AG20443 (cell line): ENCODE measurements at regions not wholly inside any gene's neighbourhood (a gene's known extent, or its start where the extent isn't known, plus 50 kb on each side); places are given as distances from the start of the nearest gene placed in this dataset.
"Not testable (repeated sequence)": the region's sequence is repeated elsewhere in the genome, so short reads cannot be mapped to it uniquely, and the experiment has no call there.

Experiments used
- DNase-seq: peaks from one replicate; pipeline ENCODE4 v3.0.0; 2012; ENCODE audit warnings: low spot score, mixed read lengths

DNA sequence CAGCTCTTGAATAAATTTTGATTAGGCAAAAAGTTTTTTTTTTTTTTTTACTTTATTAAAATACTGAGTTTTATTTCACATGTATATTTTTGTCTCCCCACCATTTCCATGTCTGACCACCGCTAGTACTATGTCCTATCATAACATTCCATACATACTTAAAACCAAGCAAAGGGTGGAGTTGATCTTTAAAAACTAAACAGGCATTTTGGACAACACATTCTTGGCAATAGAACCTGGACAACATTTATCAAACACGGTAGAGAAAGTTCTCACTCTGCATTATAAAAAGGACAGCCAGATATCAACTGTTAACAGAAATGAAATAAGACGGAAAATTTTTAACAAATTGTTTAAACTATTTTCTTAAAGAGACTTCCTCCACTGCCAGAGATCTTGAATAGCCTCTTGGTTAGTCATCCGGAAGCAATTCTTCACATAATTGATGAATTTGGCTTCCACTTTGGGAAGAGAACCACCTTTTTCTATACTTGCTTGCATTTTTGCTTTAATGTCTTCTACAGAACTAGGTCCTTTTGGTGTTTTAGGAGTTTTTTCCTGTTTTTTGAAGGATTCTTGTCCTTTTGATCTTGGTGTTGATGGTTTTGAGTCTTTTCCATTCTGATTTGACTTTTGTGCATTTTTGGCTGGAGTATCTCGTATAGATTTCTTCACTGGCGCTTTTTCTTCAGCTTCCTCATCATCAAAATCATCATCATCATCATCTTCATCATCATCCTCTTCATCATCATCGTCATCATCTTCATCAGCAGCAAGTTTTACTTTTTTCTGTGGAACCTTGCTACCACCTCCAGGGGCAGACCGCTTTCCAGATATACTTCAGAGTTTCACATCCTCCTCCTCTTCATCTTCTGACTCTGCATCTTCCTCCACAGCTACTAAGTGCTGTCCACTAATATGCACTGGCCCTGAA lies 58.7 kb downstream of the POU5F2 start:
- not testable (repeated sequence) for DNase-seq

DNA sequence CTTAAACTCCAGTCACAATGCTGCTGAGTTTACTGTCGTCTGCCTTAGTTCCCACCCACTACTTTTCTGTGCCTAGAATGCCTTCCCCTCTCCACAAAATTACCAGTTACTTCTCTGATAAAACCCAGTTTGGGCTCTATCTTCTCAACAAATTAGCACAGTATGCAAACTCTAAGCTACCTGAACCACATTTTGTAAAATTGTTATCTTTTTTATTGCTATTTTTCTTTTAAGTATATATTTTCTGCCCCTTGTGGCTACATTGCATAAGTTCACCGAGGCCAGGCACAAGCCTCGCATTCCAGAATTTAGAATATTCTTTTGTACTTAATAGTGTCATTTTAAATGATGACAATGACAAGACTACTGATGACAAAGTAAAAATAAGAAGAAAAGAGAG lies 60.0 kb downstream of the POU5F2 start:
- DNase-seq, result no peak

DNA sequence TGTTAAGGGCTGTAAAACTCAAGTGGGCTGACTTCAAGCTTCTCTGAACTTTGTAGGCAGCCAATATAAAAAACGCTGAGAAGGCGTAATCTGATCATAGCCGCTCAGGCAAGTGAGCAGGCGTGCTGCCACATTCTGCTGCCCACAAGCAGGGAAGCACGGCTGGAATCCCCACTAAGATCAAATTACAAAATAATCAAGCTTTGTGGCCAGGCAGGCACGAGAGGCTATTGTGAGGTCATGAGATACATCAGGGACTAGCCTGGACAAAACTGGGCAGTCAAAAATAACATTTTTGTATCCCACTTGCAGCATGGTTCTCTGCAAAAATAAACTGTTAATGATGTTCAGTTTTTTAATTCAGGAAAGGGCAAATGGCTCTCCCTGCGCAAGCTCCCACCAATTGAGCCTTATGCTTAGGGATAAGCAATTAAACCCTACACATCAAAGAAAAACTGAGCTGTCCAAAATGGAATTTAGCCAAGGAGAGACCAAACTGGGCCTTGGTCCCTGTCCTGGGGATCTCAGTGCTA lies 64.0 kb downstream of the POU5F2 start:
- DNase-seq, result peak; percentile 89

DNA sequence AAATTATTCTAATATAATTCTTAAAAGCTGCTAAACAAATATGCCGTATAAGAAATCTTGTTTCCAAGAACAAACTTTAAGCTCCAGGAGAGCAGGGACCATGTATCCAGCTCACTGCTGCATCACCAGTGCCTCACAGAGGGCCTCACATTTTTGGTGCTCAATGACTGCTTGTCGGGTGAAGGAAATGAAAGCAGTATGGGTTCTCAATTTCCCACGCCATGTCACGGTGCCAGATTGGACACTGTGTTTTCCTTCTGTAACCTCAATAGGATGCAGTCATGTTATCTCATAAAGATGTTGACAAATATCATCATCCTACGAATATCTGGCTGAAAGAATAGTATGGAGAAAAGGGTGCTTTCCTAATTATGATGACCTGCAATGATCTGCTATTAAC lies 64.7 kb downstream of the POU5F2 start:
- DNase-seq, result no peak

DNA sequence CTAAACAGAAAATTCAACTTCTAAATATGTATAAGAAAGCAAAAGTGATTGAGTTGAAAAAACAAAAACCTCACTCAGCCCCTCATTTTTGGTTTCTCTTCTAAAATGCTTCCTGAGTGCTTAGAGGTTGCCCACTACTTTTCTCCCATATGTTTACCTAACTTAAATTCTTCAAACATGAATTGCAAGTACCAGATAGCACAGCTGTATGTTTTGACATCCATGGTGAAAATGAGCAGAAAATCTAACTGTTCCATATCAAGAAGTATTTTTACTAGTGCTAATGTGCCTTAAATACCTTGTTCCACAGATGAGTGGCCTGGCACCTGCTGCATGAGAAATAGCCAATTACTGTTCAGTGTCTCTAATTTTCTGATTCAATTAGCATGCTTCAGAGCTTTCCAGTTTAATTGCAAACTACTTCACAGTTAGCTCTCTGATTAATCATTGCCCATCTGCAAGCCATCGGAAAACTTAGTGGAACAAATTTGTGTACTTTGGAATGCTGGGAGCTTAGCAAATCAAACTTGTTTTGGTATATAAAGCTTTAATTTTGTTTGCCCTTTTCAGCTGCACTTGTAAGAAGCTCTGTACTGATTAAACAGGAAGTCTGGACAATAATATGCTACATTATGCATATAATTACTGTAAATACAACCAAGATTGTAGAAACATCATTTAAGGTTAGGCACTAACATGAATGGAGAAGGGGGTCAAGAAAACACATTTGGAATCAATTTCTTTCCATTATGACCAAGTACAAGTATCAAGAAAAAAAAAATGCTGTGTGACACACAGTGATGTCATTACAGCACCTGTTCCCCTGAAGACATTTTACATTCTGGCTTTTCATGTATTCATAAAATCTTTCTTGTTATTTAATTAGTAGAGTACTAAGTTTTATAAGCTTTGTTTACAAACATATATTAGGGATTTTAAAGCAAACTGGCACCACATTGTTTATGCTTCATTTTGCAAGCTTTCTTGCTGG lies 65.6 kb downstream of the POU5F2 start:
- DNase-seq, result no peak

DNA sequence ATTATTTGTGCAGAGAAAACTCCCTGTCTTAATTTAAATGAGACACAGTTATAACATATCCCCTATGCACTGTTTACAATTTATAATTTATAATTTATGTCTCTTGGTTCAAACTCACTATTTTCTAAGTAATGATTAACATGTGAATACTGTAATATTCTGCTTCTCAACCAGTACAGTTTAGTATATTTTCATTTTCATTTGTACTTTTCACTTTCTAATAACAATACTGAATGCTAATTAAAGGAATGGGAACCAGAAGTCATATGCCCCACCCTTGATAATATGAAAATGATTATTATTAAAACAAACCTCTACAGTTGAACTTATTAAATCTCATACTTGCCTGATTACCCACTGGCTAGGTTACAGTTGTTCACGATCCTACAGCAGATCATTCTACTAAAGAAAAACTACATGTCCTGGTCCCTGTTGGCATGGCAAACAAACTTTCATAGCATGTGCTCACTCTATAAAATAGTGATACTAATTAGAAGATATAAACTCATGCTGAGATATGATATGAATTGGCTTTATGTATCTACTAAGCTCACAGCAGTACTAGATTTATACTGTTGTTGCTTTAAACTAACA lies 66.4 kb downstream of the POU5F2 start:
- DNase-seq, result no peak

DNA sequence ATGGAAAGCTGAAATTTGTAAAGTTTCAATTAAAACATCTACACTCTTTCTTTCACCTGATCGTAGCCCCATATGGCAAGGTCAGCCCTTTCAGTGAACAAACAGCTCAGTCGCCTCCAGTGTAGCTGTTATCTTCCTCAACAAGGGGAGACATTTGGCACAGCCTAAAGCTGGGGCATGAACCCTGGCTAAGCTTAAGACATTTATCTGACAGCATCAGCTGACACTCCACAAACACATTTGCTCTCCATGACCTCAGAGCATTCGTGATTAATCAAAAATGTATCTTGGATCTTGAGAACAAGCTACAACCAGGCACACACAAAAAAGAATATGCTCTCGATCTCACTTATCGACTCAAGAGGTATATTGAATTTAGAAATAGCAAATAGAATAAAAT lies 67.3 kb downstream of the POU5F2 start:
- no peak for DNase-seq

DNA sequence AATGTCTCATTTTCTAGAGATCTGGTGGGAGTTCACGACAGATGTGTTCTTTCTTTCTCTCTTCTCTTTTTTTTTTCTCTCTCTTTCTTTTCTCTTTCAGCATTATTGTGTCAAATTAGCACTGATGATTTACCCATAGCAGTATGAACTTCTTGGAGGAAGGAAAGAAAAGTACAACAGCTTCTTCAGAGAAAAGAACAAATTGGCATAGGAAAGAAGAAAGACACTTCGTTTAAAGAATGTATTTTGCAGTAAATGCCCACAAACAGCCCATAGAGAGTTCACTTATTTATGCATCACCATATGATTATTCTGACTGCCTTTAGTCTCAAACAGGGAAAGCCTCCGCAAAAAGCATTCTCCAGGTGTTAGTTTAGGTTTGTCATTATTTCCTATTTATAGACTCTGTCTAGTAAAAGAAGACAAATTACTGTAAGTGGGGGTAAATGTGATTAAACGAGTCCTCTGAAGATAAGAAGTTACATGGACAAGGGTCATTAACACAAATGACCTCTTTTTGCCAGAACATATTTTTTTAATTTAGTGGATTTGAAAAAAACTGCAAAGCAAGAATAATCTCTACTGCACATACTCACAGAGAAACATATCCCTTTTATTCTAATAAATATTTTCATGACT lies 68.0 kb downstream of the POU5F2 start:
- DNase-seq, result no peak

DNA sequence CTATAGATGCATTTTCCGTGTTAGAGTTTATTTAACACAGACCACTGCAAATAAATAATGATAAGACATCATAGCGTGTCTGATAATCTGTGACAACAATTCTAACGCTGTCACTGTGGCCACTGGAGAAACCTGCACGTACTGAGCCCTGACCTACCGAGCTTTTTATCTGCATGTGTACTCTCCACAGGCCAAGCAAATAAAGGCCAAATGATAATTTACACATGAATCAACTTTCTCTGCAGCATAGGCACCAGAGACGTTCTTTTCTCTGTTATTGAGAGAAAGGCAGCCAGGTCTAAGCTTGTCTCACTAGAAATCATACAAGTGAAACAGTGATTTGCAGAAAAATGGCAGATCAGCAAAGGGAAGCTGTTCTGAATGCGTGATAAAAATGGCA lies 75.8 kb downstream of the POU5F2 start:
- no peak for DNase-seq

DNA sequence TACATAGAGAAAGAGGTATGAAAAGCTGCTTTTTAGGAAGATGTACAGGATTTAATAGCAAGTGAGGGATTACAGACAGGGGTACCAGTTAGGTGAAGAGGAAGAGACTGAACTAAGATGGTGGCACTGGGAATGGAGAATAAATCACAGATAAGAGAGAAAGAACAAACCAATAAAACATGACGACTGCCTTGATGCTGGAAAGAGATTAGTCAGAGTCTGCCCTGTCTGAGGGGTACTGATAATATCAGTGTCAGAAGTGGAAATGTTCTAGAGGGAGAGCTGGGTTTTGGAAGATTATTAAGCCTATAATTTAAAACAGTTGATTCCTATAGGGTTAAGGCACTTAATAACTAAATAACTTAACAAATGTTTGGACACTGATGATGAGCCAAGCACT lies 77.7 kb downstream of the NR2F1 start:
- DNase-seq, result no peak

DNA sequence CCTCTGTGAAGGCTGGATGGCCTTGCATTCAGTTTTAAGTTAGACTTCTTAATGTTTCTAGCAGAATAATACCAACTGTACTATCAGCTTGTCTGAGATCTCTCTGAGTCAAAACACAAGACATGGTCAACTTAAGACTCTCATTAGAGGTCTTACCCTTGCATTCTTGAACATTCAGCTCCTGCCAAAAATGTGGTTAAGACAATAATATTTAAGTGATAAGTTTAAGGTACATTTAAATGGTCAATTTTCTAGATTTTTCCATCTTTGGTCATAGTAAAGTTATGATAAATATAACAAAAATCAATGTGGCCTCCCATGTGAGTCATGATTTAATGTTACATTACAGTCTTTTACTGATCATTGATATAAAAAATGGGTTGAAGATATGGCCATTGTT lies 75.0 kb downstream of the NR2F1 start:
- DNase-seq, result no peak

DNA sequence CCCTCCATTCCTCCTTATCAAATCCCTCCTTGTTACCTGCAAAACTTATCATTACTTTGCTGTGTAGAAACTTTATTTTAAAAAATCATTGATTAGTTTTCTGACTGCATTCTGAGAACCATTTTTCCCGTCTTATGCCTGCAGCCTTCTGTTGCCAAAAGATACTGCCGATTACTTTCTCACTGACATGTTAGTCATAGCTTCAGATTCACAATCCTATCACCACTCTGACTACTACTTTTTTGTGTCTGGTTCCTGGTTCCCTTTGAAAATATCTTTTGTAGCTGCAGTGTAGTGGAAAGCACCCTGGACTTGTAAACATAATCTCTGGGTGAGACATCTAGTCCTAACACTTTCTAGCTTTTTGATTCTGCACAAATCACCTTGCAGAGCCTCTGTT lies 71.7 kb downstream of the NR2F1 start:
- DNase-seq, result no peak

DNA sequence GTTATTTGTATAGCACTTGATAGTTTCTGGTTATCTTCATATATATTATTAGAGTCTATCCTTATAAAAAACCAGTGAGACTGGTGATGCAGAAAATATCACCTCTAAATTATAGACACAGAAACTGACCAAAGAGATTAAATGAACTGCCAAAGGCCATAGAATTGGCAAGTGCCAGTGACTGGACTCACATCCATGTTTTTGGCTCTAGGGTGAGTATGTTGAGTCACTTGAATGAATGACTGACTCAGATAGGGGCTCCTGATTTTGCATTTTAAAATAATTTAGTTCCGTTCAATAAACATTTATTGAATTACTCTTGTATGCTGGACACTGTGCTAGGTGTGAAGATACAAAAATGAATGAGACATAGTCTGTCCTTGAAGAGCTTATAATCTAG lies 70.7 kb downstream of the NR2F1 start:
- no peak for DNase-seq

DNA sequence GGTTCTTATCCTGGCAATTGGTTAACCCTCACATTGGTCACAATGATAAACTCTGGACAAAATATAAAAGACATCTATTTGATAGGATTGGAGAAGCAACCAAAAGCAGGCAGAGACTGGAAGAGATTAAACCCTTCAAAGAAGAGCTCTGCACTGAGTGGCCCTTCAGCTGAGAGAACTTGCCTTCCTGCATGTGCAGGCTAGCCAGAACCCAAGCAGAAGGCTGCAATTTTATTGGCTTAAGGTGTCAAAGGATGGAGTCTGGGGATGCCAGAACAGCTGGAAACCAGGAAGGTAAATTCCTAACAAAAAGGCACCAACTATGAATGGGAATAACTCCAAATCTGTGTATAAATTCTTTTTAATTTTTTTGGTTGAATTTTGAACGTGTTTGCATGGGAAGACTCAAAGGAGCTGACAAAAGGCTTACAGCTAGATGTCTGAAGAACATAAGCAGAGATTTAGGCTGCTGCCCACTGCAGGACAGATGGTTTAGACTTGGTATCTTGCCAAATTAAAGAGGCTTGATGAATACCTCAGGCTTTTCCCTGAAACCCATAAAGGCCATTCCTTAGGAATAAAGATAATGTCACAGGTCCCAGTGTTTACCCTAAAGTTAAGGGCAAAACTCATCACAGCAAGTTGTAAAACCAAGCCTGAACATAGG lies 66.3 kb downstream of the NR2F1 start:
- DNase-seq, result no peak

DNA sequence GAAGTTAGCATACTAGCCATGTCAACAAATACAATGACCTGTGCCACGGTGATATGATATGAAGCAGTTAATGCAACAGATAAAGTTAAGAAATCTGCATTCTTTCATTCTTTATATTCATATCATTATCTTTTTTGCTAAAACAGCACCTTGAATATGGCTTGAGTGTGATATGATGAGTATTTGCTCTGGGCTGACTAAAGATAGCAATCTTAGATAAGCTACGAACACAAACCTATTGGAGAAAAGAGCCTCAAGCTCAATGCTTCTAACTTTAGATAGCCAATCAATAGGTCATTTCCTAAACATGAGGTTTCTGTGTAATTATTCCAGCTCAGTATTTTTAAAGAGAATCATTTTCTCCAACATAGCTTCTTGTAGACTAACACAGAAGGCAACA lies 61.7 kb downstream of the NR2F1 start:
- no peak for DNase-seq
